ENCODE measurements at regions not wholly inside any gene's neighbourhood (a gene's known extent, or its start where the extent isn't known, plus 50 kb on each side); places are given as distances from the start of the nearest gene placed in this dataset.
"Not testable (repeated sequence)": the region's sequence is repeated elsewhere in the genome, so short reads cannot be mapped to it uniquely, and the experiment has no call there.

DNA sequence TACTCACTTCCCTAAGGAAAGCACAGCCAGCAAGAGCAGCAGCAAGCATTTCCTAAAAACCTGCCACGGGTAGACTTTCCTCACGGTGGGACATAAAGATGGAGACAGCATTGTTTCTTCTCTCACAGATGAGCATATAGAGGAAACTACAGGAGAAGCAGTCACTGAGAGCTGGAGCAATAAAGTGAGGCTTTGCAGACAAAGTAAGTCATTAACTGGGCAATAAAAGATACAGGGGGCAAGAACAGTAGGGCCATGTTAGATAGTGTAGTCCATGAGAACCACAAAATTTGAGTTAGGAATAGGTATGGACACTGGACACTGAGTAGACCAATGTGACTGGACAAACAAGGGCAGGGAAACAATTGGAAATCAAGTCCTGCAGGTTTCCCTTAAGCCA, 240.1 kb upstream of the NFIA start:
- TF ChIP-seq, protein P1, sequence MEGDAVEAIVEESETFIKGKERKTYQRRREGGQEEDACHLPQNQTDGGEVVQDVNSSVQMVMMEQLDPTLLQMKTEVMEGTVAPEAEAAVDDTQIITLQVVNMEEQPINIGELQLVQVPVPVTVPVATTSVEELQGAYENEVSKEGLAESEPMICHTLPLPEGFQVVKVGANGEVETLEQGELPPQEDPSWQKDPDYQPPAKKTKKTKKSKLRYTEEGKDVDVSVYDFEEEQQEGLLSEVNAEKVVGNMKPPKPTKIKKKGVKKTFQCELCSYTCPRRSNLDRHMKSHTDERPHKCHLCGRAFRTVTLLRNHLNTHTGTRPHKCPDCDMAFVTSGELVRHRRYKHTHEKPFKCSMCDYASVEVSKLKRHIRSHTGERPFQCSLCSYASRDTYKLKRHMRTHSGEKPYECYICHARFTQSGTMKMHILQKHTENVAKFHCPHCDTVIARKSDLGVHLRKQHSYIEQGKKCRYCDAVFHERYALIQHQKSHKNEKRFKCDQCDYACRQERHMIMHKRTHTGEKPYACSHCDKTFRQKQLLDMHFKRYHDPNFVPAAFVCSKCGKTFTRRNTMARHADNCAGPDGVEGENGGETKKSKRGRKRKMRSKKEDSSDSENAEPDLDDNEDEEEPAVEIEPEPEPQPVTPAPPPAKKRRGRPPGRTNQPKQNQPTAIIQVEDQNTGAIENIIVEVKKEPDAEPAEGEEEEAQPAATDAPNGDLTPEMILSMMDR (IDR thresholded peaks at IDR 0.05; ENCODE audit: low read depth, low read length), result no peak
- Histone ChIP-seq H3K4me3 (ENCODE audit: low read depth, low read length) (no peak overlapping the region), H3K4me1 (no peaks in the 10 kb centered on the region), H3K27me3 (no peaks in the 10 kb centered on the region), H3K9me3 (no peaks in the 10 kb centered on the region; the same call in 1 of the 2 replicates), H3K36me3 (no peaks in the 10 kb centered on the region)
- DNase-seq, result no peak

DNA sequence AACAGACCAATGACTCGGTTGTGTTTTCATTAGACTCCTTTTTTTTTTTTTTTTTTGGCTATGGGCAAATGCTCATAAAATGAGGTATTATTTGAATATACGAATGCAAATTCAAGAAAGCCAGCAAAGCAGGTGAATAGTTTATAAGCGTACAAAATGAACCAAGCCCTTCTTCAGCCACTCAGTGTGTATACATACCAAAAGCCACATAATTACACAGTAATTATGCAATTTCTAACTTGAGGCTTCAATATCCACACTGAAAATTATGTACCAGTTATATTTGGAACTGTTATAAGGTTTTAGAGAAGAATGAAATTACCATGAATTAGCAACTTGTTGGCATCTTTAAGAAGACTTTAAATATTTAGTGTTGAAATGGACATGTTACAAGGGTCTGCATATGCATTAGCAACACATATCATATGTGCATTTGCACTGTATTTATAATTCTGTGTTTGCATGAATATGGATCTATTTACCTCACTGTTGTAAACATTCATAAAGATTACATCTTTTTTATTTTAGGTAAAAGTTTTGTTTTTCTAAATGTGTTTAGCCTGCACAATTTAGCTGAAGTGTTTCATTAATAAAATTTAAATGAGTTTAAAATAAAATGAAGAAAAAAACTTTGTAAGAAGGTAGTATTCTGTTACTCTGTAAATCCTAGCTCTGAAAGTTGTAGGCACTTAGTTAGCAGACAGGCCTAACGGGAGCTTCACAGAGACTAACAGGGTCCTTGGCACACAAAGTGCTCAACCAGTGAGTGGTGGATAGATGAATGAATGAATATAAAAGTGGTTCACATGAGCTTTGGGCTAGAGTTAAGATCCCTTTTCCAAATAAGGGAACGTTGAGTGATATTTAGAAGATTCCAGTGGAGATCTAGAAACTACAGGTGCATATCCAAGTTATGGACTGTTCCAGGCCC, 241.0 kb upstream of the NFIA start:
- TF ChIP-seq, protein P1 (IDR thresholded peaks at IDR 0.05; ENCODE audit: low read depth, low read length), result no peak
- Histone ChIP-seq H3K9me3 (no peaks in the 10 kb centered on the region; the same call in 1 of the 2 replicates), H3K4me1 (no peaks in the 10 kb centered on the region), H3K36me3 (no peaks in the 10 kb centered on the region), H3K4me3 (ENCODE audit: low read depth, low read length) (no peak overlapping the region), H3K27me3 (no peaks in the 10 kb centered on the region)
- no peak for DNase-seq

DNA sequence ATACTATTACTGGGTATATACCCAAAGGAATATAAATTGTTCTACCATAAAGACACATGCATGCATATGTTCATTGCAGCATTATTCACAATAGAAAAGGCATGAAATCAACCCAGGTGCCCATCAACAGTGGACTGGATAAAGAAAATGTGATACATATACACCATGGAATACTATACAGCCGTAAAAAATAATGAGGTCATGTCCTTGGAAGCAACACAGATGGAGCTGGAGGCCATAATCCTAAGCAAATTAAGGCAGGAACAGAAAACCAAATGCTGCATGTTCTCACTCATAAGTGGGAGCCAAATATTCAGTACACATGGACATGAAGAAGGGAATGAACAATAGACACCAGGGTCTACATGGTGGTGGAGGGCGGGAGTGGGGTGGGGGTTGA, 241.9 kb upstream of the NFIA start:
- not testable (repeated sequence) for H3K4me1 ChIP-seq; H3K36me3 ChIP-seq; DNase-seq; H3K9me3 ChIP-seq; H3K4me3 ChIP-seq (ENCODE audit: low read depth, low read length); H3K27me3 ChIP-seq

DNA sequence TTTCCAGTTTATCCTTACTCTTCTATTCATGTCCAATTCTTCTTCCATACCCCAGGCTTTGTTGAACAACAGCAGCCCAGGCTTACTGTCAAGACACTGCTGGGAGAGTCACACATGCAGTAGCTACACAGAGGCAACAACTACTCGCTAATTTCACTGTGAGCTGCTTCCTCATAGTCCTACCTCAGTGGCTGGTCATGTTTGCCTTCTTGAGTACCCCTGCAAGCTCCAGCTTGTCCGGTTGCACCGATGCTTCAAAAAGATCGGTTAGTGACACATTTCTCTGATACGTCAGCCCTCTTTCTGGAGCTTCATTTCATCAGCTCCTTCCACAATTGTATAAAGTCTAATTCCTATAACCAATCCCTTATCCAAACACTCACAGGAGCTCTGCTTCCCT, 246.7 kb upstream of the NFIA start:
- Histone ChIP-seq H3K4me1 (no peaks in the 10 kb centered on the region), H3K36me3 (no peaks in the 10 kb centered on the region), H3K4me3 (ENCODE audit: low read depth, low read length) (no peak overlapping the region), H3K27me3 (no peaks in the 10 kb centered on the region), H3K9me3 (no peaks in the 10 kb centered on the region)
- TF ChIP-seq, protein P1 (IDR thresholded peaks at IDR 0.05; ENCODE audit: low read depth, low read length), result no peak
- no peak for DNase-seq

DNA sequence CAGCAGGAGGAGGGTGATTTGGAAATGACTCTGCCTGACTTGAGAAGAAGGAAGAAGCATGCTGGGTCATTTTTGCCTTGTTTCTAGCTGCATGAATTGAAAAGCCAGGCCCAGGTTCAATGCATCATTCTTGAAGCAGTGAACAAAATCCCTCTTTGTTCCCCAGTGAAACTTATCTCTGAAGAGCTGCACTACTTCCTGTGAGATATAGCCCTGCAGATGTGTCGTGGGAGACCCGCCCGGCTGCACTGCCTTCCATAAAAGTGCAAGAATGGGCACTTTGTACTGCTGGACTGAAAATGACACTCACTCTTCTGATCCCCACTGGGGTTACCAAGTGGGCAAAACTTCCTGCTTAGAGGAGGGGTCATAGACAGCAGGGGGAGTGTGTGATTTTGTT, 249.2 kb upstream of the NFIA start:
- TF ChIP-seq, protein P1 (IDR thresholded peaks at IDR 0.05; ENCODE audit: low read depth, low read length), result no peak

DNA sequence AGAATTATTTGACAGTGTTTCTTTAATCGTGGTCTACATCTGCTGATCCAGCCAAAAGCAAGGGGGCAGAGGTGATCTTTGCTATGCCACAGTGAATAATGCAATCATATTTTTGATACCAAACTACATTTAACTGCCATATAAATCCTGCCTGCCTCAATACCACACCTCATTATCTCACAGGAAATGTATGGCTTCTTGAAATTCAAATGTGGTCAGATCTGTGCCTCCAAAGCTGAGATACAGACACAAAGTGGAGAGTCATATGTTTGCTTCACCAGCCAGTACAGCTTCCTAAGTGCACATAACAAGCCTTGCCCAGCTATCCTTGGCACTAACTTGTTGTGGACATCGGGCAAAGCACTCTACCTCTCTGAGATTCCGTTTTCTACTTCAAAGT, 250.0 kb upstream of the NFIA start:
- Histone ChIP-seq H3K9me3 (no peaks in the 10 kb centered on the region), H3K36me3 (no peaks in the 10 kb centered on the region), H3K4me1 (no peaks in the 10 kb centered on the region), H3K4me3 (ENCODE audit: low read depth, low read length) (no peak overlapping the region), H3K27me3 (no peaks in the 10 kb centered on the region)
- DNase-seq, result no peak
- TF ChIP-seq, protein P1 (IDR thresholded peaks at IDR 0.05; ENCODE audit: low read depth, low read length), result no peak

More for the DNA sequence above, 249.2 kb upstream of the NFIA start:
- Histone ChIP-seq H3K4me3 (ENCODE audit: low read depth, low read length) (no peak overlapping the region), H3K4me1 (no peaks in the 10 kb centered on the region), H3K36me3 (no peaks in the 10 kb centered on the region), H3K27me3 (no peaks in the 10 kb centered on the region), H3K9me3 (no peaks in the 10 kb centered on the region)
- no peak for DNase-seq
